ENCODE measurements at regions not wholly inside any gene's neighbourhood (a gene's known extent, or its start where the extent isn't known, plus 50 kb on each side); places are given as distances from the start of the nearest gene placed in this dataset.

DNA sequence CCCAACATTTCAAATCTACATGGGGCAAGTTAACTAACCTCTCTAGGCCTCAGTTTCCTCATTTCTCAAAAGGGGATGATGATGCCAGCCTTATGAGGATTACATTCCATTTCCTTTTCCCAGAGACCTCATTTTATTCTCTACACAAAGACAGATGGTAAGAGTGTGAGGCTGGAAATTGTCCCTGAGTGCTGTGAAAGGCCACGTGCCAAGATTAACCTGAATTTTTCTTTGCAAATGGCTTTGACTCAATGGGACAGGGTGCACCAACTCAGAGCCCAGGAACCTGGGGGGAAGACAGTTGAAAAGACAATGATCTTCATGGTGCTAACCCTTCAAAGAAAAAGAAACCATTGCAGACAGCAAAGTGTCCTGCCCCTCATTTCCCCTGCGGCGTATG is 332.8 kb downstream of the TMEM114 start:
- TF ChIP-seq, protein P1, sequence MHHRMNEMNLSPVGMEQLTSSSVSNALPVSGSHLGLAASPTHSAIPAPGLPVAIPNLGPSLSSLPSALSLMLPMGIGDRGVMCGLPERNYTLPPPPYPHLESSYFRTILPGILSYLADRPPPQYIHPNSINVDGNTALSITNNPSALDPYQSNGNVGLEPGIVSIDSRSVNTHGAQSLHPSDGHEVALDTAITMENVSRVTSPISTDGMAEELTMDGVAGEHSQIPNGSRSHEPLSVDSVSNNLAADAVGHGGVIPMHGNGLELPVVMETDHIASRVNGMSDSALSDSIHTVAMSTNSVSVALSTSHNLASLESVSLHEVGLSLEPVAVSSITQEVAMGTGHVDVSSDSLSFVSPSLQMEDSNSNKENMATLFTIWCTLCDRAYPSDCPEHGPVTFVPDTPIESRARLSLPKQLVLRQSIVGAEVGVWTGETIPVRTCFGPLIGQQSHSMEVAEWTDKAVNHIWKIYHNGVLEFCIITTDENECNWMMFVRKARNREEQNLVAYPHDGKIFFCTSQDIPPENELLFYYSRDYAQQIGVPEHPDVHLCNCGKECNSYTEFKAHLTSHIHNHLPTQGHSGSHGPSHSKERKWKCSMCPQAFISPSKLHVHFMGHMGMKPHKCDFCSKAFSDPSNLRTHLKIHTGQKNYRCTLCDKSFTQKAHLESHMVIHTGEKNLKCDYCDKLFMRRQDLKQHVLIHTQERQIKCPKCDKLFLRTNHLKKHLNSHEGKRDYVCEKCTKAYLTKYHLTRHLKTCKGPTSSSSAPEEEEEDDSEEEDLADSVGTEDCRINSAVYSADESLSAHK (tag by site-specific recombination; IDR thresholded peaks at IDR 0.05): no peak
- TF ChIP-seq ZNF274 (IDR thresholded peaks at IDR 0.05; ENCODE audit: low read length): no peak
- no peak for TF ChIP-seq ZNF274 (tag by site-specific recombination; IDR thresholded peaks at IDR 0.05; ENCODE audit: borderline replicate concordance)
- TF ChIP-seq ZNF768 (tag by site-specific recombination; IDR thresholded peaks at IDR 0.05): no peak
- no peak for TF ChIP-seq ZNF311 (tag by site-specific recombination; IDR thresholded peaks at IDR 0.05; ENCODE audit: borderline replicate concordance)
- no peak for TF ChIP-seq ZNF121 (tag by site-specific recombination; IDR thresholded peaks at IDR 0.05)
- TF ChIP-seq, protein P2, sequence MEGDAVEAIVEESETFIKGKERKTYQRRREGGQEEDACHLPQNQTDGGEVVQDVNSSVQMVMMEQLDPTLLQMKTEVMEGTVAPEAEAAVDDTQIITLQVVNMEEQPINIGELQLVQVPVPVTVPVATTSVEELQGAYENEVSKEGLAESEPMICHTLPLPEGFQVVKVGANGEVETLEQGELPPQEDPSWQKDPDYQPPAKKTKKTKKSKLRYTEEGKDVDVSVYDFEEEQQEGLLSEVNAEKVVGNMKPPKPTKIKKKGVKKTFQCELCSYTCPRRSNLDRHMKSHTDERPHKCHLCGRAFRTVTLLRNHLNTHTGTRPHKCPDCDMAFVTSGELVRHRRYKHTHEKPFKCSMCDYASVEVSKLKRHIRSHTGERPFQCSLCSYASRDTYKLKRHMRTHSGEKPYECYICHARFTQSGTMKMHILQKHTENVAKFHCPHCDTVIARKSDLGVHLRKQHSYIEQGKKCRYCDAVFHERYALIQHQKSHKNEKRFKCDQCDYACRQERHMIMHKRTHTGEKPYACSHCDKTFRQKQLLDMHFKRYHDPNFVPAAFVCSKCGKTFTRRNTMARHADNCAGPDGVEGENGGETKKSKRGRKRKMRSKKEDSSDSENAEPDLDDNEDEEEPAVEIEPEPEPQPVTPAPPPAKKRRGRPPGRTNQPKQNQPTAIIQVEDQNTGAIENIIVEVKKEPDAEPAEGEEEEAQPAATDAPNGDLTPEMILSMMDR (tag by site-specific recombination; IDR thresholded peaks at IDR 0.05): no peak
- TF ChIP-seq ZNF324 (tag by site-specific recombination; IDR thresholded peaks at IDR 0.05): no peak
- no peak for TF ChIP-seq SP7 (tag by site-specific recombination; IDR thresholded peaks at IDR 0.05)
- no peak for TF ChIP-seq ZNF747 (tag by site-specific recombination; IDR thresholded peaks at IDR 0.05)
- no peak for TF ChIP-seq ZBTB10 (tag by site-specific recombination; IDR thresholded peaks at IDR 0.05)
